Esophagus squamous epithelium (tissue), 5 donors: ENCODE measurements at regions not wholly inside any gene's neighbourhood (a gene's known extent, or its start where the extent isn't known, plus 50 kb on each side); places are given as distances from the start of the nearest gene placed in this dataset.
"Not testable (repeated sequence)": the region's sequence is repeated elsewhere in the genome, so short reads cannot be mapped to it uniquely, and the experiment has no call there.

Experiments
- DNase-seq: peaks from one replicate; lab custom pipeline; 2025; lab: John Stamatoyannopoulos, UW
- H3K27ac ChIP-seq, 4 donors: fragments of 200-600 bp; sonication (generic); one replicate each; pipeline ENCODE4 v1.5.1; 2016 to 2019; ENCODE audit warnings: mild to moderate bottlenecking in 1 of 4
- H3K27me3 ChIP-seq, 4 donors: fragments of 200-600 bp; sonication (generic); 1 replicate in 3 of 4; 2 replicates in 1 of 4; pipeline versions ENCODE4 v1.5.1 to v1.6.0; 2017 to 2021; ENCODE audit warnings: antibody characterized with exemption in 1 of 4
- H3K36me3 ChIP-seq, 3 donors: fragments of 200-600 bp; sonication (generic); one replicate each; pipeline ENCODE4 v1.5.1; 2016 to 2019
- H3K4me1 ChIP-seq, 3 donors: fragments of 200-600 bp; sonication (generic); one replicate each; pipeline ENCODE4 v1.5.1; 2017 to 2019
- H3K4me3 ChIP-seq, 4 donors: fragments of 200-600 bp; sonication (generic); 1 replicate in 3 of 4; 2 replicates in 1 of 4; pipeline ENCODE4 v1.5.1; 2016 to 2019; ENCODE audit warnings: mild to moderate bottlenecking in 2 of 4, moderate library complexity in 1 of 4
- H3K9me3 ChIP-seq, 3 donors: fragments of 200-600 bp; sonication (generic); one replicate each; pipeline ENCODE4 v1.5.1; 2016 to 2019
- POLR2A ChIP-seq, 4 donors: fragments of 450-650 bp; IDR thresholded peaks; one replicate each; pipeline ENCODE4 v1.6.1; 2017; ENCODE audit warnings: antibody characterized with exemption in 4 of 4, mild to moderate bottlenecking in 4 of 4, moderate library complexity in 3 of 4
- WGBS, 2 donors: methylation state at CpG; one replicate each; pipeline ENCODE4 v1.1.5; 2018; 5-methylcytosine and 5-hydroxymethylcytosine counted together
- intact Hi-C: fragments of 100-400 bp; cut with DNase I; formaldehyde crosslinking; loops from one replicate; pipeline ENCODE4 v1.15.0; 2022
- TF ChIP-seq, protein P1 (sequence below), 6 experiments: fragments of 450-650 bp in 4 of 6; fragments of 200-600 bp in 2 of 6; sonication (generic) in 2 of 6; IDR thresholded peaks; one replicate each; pipeline ENCODE4 v1.5.1; 2016 to 2019; ENCODE audit warnings: antibody characterized with exemption in 6 of 6, mild to moderate bottlenecking in 4 of 6, moderate library complexity in 4 of 6
- donor health status: DM: yes; HTN: yes; CAD: no.

GRCh38 chr3:145427355-145427754 lies 733.6 kb downstream of the PLOD2 start:
- intact Hi-C loops = no loop called here
- no peak overlapping the region for H3K4me3 ChIP-seq
- DNase-seq = no peak
- no peak overlapping the region for H3K27ac ChIP-seq
- H3K4me1 ChIP-seq = no peaks in the 10 kb centered on the region
- no peaks in the 10 kb centered on the region for H3K36me3 ChIP-seq
- WGBS, 2 donors = 94% methylated on average over 4 to 8 of the region's 10 CpGs
- no peak for TF ChIP-seq POLR2A (IDR thresholded peaks at IDR 0.05)
- TF ChIP-seq, protein P1, sequence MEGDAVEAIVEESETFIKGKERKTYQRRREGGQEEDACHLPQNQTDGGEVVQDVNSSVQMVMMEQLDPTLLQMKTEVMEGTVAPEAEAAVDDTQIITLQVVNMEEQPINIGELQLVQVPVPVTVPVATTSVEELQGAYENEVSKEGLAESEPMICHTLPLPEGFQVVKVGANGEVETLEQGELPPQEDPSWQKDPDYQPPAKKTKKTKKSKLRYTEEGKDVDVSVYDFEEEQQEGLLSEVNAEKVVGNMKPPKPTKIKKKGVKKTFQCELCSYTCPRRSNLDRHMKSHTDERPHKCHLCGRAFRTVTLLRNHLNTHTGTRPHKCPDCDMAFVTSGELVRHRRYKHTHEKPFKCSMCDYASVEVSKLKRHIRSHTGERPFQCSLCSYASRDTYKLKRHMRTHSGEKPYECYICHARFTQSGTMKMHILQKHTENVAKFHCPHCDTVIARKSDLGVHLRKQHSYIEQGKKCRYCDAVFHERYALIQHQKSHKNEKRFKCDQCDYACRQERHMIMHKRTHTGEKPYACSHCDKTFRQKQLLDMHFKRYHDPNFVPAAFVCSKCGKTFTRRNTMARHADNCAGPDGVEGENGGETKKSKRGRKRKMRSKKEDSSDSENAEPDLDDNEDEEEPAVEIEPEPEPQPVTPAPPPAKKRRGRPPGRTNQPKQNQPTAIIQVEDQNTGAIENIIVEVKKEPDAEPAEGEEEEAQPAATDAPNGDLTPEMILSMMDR (IDR thresholded peaks at IDR 0.05) = no peak
- H3K27me3 ChIP-seq = no peaks in the 10 kb centered on the region
- no peaks in the 10 kb centered on the region for H3K9me3 ChIP-seq

DNA sequence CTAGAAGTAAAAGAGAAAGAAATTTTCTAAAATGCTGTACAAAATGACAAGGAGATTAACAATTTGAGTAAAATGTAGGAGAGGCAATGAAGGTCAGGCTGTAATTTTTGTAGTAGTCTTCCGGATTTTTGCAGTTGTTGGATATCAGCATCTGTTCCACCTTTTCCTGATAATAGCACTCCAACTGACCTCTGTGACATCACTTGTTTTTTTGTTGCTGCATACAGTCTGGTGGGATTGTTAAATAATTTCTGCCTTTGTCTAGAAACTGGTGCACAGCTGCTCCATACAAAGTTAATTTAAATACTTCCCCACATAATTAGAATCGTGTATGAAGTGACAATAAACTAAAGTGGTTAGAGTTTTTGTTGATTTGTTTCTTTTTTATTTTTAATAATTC lies 731.4 kb downstream of the PLOD2 start:
- no peak overlapping the region for H3K27ac ChIP-seq
- TF ChIP-seq POLR2A (IDR thresholded peaks at IDR 0.05) = no peak
- TF ChIP-seq, protein P1 (IDR thresholded peaks at IDR 0.05) = no peak
- no peak overlapping the region for H3K4me3 ChIP-seq
- DNase-seq = no peak
- no peaks in the 10 kb centered on the region for H3K27me3 ChIP-seq
- WGBS, 2 donors = 50 to 59% methylated on average over 2 of the region's 2 CpGs
- H3K36me3 ChIP-seq = no peaks in the 10 kb centered on the region
- intact Hi-C loops = no loop called here
- H3K4me1 ChIP-seq = no peaks in the 10 kb centered on the region
- no peaks in the 10 kb centered on the region for H3K9me3 ChIP-seq

GRCh38 chr3:145448436-145448835 lies 712.5 kb downstream of the PLOD2 start:
- Histone ChIP-seq H3K4me1 (no peaks in the 10 kb centered on the region), H3K9me3 (no peaks in the 10 kb centered on the region), H3K36me3 (no peaks in the 10 kb centered on the region), H3K4me3 (no peak overlapping the region), H3K27me3 (no peaks in the 10 kb centered on the region), H3K27ac (no peak overlapping the region)
- no peak for DNase-seq
- 65 to 67% methylated on average over 3 of the region's 3 CpGs for WGBS, 2 donors
- TF ChIP-seq, protein P1 (IDR thresholded peaks at IDR 0.05) = no peak
- TF ChIP-seq POLR2A (IDR thresholded peaks at IDR 0.05) = no peak
- intact Hi-C loops = no loop called here

- H3K9me3 ChIP-seq = no peaks in the 10 kb centered on the region
- TF ChIP-seq, protein P1 (IDR thresholded peaks at IDR 0.05) = no peak
- TF ChIP-seq POLR2A (IDR thresholded peaks at IDR 0.05) = no peak
- no peak overlapping the region for H3K4me3 ChIP-seq
- no peaks in the 10 kb centered on the region for H3K4me1 ChIP-seq
- intact Hi-C loops = no loop called here
- no peak for DNase-seq
- H3K36me3 ChIP-seq = no peaks in the 10 kb centered on the region
- H3K27ac ChIP-seq = no peak overlapping the region
- H3K27me3 ChIP-seq = no peaks in the 10 kb centered on the region
Observed at GRCh38 chr3:145450018-145450682, 710.8 kb downstream of the PLOD2 start.

DNA sequence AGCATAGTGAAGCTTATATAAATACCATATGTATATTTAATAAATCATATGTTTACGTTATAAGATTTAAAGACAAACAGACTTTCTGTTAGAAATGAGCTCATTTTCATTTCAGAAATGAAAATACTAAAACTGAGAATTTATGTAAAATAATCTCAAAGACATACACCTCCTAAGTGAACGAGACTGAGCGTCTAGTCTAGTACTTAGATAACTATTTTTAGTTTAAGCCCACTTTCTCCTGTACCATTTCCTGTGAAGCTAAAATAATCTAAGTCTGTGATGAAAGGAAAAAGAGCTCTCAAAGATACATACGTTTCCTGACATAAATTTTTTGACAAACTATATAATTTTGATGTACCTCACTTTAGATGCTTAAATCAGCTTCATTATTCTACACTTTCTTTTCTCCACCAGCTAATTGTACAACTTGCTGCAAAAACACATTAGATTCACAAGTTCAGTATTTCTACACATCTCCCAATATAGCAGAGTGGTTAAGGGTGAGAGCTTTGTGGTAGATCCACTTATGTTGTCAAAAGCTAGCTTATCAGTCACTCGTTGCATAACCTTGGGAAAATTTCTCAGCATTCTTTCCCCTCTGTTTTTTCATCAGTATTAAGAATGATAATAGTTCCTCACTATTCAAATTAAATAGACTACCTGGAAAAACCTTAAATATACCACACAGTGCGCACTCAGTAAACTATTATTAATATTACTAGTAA lies 703.0 kb downstream of the PLOD2 start:
- H3K9me3 ChIP-seq = no peaks in the 10 kb centered on the region
- TF ChIP-seq, protein P1 (IDR thresholded peaks at IDR 0.05) = no peak
- no peak for TF ChIP-seq POLR2A (IDR thresholded peaks at IDR 0.05)
- no peak for DNase-seq
- no peak overlapping the region for H3K4me3 ChIP-seq
- WGBS, 2 donors = 70 to 71% methylated on average over 6 of the region's 6 CpGs
- no peak overlapping the region for H3K27ac ChIP-seq
- H3K36me3 ChIP-seq = no peaks in the 10 kb centered on the region
- intact Hi-C loops = no loop called here
- H3K4me1 ChIP-seq = no peaks in the 10 kb centered on the region
- no peaks in the 10 kb centered on the region for H3K27me3 ChIP-seq

DNA sequence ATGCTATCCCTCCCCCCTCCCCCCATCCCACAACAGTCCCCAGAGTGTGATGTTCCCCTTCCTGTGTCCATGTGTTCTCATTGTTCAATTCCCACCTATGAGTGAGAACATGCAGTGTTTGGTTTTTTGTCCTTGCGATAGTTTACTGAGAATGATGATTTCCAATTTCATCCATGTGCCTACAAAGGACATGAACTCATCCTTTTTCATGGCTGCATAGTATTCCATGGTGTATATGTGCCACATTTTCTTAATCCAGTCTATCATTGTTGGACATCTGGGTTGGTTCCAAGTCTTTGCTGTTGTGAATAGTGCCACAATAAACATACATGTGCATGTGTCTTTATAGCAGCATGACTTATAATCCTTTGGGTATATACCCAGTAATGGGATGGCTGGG lies 701.3 kb downstream of the PLOD2 start:
- H3K27ac ChIP-seq, H3K4me1 ChIP-seq, H3K36me3 ChIP-seq, H3K27me3 ChIP-seq, intact Hi-C loops, H3K4me3 ChIP-seq, DNase-seq, H3K9me3 ChIP-seq: not testable (repeated sequence)
- WGBS, 2 donors = 60 to 100% methylated on average over 1 of the region's 1 CpG
